Skin epidermis (tissue), 12 donors: ENCODE measurements at regions not wholly inside any gene's neighbourhood (a gene's known extent, or its start where the extent isn't known, plus 50 kb on each side); places are given as distances from the start of the nearest gene placed in this dataset.

Experiments
- H3K27ac ChIP-seq, 21 experiments: fragments of 200-600 bp; sonication (generic) in 11 of 21; one replicate each; pipeline ENCODE4 v1.5.0; 2020; ENCODE audit warnings: mild to moderate bottlenecking in 3 of 21, inconsistent platforms in 2 of 21, moderate library complexity in 2 of 21
- H3K4me3 ChIP-seq, 7 experiments: fragments of 200-600 bp; sonication (generic) in 2 of 7; one replicate each; pipeline ENCODE4 v1.5.0; 2020; ENCODE audit warnings: inconsistent platforms in 2 of 7, mild to moderate bottlenecking in 2 of 7, moderate library complexity in 1 of 7

- no peak overlapping the region for H3K27ac ChIP-seq
- no peak overlapping the region for H3K4me3 ChIP-seq
Measured at GRCh38 chr6:147621263-147621662, 112.8 kb downstream of the SAMD5 start.

GRCh38 chr6:147621961-147622360 is 113.5 kb downstream of the SAMD5 start:
- H3K27ac ChIP-seq = no peak overlapping the region

GRCh38 chr6:147624946-147625515 is 116.5 kb downstream of the SAMD5 start:
- no peak overlapping the region for H3K27ac ChIP-seq
- no peak overlapping the region for H3K4me3 ChIP-seq

More at GRCh38 chr6:147621961-147622360, 113.5 kb downstream of the SAMD5 start:
- no peak overlapping the region for H3K4me3 ChIP-seq

GRCh38 chr6:147625946-147626345 is 117.5 kb downstream of the SAMD5 start:
- H3K27ac ChIP-seq = no peak overlapping the region
- no peak overlapping the region for H3K4me3 ChIP-seq

DNA sequence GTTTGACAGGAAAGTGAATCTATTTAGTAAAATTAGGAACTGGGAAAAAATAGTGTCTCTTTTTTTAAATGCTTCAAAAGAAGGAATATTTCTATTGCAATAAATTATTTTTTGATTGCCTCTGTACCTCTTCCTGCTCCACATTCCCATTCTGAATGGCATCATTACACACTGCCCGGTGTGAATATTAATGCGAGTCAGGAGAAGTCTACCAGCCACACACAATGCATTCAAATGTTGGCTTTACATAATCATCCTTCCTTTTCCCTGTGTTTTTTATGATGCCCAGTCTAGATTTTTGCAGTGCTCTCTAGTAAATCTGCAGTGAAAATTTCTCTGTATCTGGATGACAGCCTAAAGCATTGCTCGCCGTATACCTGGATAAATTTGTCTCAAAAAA is 118.9 kb downstream of the SAMD5 start:
- Histone ChIP-seq H3K4me3 (no peak overlapping the region), H3K27ac (no peak overlapping the region)

DNA sequence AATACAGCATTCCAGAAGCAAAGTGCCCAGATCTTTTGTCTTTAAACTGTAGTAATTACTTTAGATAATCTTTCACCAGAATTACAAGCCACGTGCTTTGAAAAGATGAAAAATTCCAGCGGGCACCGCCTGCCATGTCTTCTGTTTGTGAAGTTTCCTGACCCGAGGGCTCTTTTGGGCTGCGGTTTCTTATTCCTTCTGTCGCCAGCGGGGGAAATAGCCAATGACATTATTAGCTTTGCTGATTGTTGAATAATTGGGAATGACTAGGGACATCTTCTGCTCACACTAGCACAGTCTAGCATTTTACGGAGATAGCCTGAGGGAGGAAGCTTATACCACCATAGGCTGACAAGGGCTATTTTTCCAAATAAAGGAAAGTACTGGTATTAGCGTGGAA is 124.7 kb downstream of the SAMD5 start:
- H3K27ac ChIP-seq = no peak overlapping the region
- no peak overlapping the region for H3K4me3 ChIP-seq

DNA sequence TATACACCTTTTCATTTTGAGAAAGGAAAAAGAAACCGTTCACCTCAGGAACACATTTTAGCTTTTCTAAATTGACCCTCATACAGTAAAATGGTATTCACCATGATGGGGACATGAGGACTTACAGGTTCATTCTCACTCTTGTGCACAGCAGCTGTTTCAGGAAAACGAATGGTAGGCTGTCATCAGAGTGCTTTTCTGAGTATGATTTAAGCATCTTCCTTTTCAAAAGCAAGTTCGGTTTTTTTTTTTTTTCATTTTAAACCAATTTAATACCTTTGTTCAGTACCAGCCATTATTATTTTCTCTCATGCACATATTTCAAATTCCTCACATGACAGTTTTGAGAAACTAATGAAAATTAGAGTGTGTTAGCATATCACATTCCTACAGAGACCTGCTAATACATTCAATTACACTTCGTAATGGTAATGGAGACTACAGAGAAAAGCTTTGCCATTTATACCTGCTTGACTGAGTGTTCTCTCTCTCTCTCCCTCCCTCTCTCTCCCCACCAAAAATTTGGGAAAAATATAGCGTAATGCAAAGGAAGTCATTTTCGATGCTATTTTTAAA is 129.2 kb downstream of the SAMD5 start:
- Histone ChIP-seq H3K27ac (no peak overlapping the region), H3K4me3 (no peak overlapping the region)

DNA sequence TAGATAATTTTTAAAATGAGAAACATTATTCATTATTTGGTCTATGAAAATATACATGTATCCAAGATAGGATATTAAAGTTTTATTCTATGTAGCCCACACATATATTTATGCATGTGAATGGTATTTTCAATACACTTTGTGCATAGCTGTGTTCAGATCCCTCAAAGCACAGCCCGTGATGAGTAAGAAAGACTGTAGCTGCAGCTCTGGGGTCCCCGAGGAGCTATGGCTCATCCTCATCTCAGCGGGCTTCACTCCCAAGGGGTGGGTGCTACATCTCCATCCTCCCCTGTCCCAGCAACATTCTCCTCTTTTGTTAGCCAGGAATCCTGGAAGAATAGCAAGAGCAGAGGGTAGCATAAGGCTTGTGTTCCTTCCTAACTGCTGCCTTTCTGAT is 130.8 kb downstream of the SAMD5 start:
- H3K4me3 ChIP-seq = no peak overlapping the region
- H3K27ac ChIP-seq = no peak overlapping the region

GRCh38 chr6:147640606-147641005 is 132.1 kb downstream of the SAMD5 start:
- H3K4me3 ChIP-seq = no peak overlapping the region
- H3K27ac ChIP-seq = no peak overlapping the region

DNA sequence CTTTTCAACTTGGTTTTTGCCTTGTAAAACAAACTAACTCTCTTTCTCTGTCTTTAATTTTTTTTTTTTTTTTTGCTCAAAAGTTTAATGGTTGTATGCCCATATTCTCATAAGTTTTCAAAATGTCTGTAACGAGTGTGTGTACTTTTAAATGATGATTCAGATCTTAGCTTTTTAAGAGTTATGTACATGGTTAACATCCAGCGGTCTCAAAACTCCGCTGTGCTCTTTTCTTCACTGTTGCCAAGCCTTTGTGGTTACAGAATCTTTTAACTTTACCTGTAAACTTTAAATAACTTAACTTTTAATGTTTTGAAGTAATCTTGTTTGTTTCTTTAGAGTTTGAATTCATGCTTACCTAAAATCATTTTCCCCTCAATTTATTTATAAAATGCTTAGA is 133.0 kb downstream of the SAMD5 start:
- no peak overlapping the region for H3K4me3 ChIP-seq
- no peak overlapping the region for H3K27ac ChIP-seq

DNA sequence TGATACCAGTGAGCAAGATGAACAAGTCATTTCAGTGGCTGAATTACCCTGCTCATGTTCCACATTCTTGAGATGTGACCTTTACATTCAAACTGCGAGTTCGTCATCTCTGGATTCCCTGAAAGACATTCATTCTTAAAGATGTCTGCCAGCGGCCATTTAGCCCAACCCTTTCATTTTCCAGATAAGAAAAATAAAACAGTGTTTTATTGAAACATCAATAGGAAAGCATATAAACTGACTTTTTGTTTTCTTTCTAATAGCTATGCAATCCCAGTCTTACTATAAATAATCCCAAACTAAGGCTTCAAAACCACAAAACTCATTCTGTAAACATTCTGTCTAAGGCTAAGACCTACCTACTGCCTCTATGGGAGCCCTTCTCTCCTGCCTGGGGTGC is 134.0 kb downstream of the SAMD5 start:
- H3K4me3 ChIP-seq = no peak overlapping the region
- no peak overlapping the region for H3K27ac ChIP-seq

DNA sequence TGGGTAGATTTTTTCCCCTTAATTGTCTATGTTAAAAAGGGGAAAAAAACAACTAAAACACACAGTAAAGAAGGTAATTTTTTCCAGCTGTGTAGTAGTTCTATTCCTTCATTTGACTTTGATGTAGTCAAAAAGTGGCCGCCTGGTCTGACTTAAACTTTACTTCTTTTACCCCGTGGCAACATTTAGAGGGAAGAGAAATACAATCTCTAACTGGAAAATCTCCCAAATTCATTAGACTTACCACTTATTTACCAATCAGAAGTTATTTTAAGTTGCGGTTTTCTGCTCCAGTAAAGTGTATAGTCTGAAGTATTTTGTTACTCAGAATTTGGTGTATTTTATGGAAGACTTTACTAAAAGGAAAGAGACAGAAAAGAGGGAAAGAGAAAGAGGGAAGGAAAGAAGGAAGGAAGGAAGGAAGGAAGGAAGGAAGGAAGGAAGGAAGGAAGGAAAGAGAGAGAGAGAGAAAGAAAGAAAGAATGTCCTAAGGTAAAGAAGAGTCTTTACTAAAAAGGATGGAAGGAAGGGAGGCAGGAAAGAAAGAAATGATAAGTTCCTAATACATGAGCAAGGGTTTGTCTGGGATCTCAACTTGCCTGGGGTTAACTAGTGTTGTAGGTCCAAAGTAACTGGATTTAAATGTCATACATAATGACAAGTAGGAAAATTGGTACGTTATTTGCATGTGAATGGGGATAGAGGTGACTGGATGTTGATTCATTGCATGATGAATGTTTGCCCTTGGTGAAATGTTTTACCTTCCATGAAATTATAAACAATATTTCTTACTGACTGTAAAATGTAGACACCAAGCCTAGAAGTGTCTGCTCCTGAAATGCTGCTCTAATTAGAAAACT is 135.1 kb downstream of the SAMD5 start:
- Histone ChIP-seq H3K27ac (no peak overlapping the region), H3K4me3 (no peak overlapping the region)

DNA sequence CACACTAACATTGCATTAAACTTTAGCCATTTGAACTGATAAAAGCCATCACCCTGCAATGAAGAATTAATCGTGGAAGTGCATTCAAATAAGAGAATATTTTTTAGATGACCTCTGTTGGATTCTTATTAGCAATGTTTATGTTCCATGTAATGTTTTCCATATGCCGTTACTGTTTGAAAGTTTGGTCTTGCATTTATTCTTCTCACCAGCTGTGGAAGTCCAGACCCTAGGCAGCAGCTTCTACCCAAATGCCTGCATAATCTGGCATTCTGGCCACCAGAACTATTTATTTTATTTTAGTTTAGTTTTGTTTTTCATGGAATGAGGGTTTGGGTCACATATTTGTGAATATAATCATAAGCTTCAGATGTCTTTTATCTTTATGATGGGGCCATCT is 140.4 kb downstream of the SAMD5 start:
- Histone ChIP-seq H3K27ac (no peak overlapping the region), H3K4me3 (no peak overlapping the region)

DNA sequence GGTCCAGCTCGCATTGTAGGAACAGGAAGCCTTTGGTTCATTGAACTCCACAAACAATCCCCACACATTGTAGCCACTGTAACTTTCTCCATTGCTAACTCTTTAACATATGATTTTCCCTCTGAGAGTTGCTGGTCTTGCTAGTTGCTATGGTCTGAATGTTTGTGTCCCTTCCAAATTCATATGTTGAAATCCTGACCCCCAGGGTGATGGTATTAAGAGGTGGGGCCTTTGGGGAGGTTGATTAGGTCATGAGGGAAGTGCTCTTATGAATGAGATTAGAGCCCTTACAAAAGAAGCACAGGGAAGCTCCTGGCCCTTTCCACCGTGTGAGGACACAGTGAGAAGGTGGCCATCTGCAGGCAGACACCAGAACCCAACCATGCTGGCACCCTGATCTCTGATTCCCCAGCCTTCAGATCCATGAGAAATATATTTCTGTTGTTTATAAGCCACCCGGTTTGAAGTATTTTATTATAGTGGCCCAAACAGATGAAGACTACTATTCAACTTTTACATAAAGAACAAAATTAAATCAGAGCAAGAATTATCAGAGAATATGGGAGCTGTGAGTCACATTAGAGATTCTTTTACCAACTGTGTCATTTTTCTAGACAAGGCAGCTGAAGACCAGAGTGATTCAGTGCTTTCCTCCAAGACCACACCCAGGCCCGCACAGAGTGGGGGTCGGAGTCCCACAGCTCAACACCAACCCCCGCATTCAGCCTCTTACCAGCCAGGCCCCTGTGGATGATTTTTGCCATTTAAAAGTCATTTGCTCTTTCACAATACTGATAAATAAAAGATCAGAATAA is 143.0 kb downstream of the SAMD5 start:
- Histone ChIP-seq H3K4me3 (no peak overlapping the region), H3K27ac (no peak overlapping the region)

GRCh38 chr6:147653631-147654030 is 145.1 kb downstream of the SAMD5 start:
- no peak overlapping the region for H3K4me3 ChIP-seq
- H3K27ac ChIP-seq = no peak overlapping the region

- no peak overlapping the region for H3K4me3 ChIP-seq
- no peak overlapping the region for H3K27ac ChIP-seq
Measured at GRCh38 chr6:147654103-147654845, 145.8 kb downstream of the SAMD5 start.

- Histone ChIP-seq H3K27ac (no peak overlapping the region), H3K4me3 (no peak overlapping the region)
Measured at GRCh38 chr6:147660334-147661311, 152.1 kb downstream of the SAMD5 start.

DNA sequence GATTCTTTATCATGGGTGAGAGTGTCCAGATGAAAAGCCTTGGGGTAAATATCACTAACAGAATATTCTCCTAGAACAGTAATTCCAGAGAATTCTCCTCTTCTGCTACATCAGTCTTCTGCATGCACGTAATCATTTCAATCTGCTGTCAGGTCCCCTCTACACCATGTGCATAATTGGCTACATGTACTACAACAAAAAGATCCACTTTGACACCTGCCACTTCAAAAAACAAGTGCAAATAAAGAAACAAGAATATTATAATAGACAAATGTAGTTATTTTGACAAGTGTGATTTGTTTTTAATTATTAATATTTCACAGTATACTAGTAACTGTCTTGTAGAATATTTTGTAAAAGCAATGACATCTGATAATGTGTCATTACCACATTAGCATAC is 154.2 kb downstream of the SAMD5 start:
- H3K4me3 ChIP-seq = no peak overlapping the region
- H3K27ac ChIP-seq = no peak overlapping the region

DNA sequence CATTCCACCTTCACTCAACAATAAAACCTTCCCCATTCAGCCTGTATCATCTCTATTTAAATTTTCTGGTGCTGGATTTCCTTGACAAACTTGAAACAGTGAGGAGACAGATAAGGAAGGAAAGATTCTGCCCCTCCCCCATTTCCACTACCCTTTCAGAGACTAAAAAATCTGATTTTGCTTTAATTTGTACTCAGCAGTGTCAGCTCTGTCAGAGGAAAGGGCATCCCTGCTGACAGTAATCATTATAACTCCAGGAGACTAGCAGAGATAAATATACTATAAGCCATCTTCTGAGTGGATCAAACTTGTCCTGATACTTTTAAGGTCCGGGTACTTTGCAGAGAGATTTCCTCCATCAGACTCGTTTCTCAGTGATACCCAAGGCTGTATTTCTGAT is 155.6 kb downstream of the SAMD5 start:
- Histone ChIP-seq H3K4me3 (no peak overlapping the region), H3K27ac (no peak overlapping the region)
